ENCODE measurements at regions not wholly inside any gene's neighbourhood (a gene's known extent, or its start where the extent isn't known, plus 50 kb on each side); places are given as distances from the start of the nearest gene placed in this dataset.
"Not testable (repeated sequence)": the region's sequence is repeated elsewhere in the genome, so short reads cannot be mapped to it uniquely, and the experiment has no call there.

GRCh38 chr12:34228046-34228445 is 205.8 kb downstream of the ALG10 start:
- DNase-seq: not testable (repeated sequence)

GRCh38 chr12:34229033-34229432 is 206.7 kb downstream of the ALG10 start:
- not testable (repeated sequence) for DNase-seq

GRCh38 chr12:34233618-34234017 is 211.3 kb downstream of the ALG10 start:
- DNase-seq: no peak

GRCh38 chr12:34236073-34236472 is 213.8 kb downstream of the ALG10 start:
- DNase-seq: no peak

GRCh38 chr12:34244608-34245007 is 222.3 kb downstream of the ALG10 start:
- no peak for DNase-seq

- no peak for DNase-seq
These were observed 227.0 kb downstream of the ALG10 start for GRCh38 chr12:34249271-34249670.

DNA sequence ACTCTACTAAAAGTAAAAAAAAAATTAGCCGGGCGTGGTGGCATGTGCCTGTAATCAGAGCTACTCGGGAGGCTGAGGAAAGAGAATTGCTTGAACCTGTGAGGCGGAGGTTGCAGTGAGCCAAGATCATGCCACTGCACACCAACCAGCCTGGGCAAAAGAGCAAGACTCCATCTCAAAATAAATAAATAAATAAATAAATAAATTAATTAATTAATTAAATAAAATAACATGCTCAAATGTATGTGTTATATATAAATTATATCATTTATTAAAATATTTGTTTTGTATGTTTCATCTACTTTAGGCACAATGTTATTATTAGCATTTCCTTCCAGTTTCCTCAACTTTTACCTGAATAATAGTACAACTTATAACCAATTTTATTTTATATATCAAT is 229.6 kb downstream of the ALG10 start:
- not testable (repeated sequence) for DNase-seq

GRCh38 chr12:34253674-34254073 is 231.4 kb downstream of the ALG10 start:
- no peak for DNase-seq

GRCh38 chr12:34257093-34257492 is 234.8 kb downstream of the ALG10 start:
- DNase-seq: no peak

GRCh38 chr12:34262140-34262539 is 239.8 kb downstream of the ALG10 start:
- DNase-seq: not testable (repeated sequence)

DNA sequence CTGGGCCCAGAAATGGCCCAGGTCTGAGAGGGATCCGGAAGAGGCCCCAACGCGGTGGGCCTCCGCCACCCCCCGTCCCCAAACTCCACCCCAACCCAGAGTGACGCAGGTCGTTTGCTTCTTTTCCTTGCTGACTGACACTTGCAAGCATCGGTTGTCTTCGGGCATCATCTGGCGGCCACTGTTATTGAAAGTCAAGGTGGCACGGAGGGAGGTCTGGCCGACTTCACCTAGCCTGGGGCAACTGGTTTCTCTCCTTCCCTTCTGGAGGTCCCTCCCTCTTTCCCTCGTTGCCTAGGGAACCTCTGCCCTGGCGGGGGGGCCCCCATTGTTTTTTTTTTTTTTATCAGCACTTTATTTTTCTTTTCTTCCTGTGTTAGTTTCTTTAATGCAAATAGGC is 241.8 kb downstream of the ALG10 start:
- DNase-seq: no peak

GRCh38 chr12:34273703-34274102 is 251.4 kb downstream of the ALG10 start:
- DNase-seq: not testable (repeated sequence)

DNA sequence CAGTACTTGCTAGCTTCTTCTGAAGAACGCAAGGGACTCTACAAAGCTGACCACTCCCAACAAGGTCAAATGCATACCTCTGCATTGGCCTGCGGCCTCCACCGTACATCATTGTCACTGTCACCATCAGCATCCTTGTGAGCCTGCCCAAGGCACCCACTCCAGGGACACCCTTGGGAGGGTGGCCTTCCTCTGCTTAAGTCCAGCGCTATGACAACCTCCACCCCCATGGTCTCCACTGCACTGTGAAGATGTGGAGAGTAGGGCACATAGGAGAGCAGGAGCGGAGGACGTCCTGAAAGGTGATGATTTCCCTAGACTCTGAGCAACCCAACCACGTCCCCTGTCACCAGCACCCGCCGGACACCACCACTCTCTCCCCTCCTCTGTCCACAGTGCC is 252.8 kb downstream of the ALG10 start:
- no peak for DNase-seq

- no peak for DNase-seq
These were observed 264.2 kb downstream of the ALG10 start for GRCh38 chr12:34286483-34286882.

GRCh38 chr12:34286934-34287333 is 264.6 kb downstream of the ALG10 start:
- no peak for DNase-seq

DNA sequence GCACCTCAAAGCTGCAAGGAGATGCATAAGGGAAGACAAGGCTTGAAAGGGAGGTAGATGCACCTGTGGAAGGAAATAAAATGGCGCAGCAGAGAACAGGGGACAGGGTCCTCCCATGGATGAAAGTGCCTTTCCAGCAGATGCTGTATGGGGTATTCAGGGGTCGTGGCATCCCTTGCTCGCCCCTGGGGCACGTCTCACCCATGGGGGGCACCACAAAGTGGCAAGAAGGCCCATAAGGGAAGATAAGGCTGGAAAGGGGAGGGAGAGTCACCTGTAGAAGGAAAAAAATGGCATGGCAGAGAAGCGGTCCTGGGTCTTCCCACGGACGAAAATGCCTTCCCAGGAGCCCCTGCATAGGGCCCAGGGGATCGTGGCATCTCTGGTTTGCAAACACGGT is 265.1 kb downstream of the ALG10 start:
- no peak for DNase-seq

DNA sequence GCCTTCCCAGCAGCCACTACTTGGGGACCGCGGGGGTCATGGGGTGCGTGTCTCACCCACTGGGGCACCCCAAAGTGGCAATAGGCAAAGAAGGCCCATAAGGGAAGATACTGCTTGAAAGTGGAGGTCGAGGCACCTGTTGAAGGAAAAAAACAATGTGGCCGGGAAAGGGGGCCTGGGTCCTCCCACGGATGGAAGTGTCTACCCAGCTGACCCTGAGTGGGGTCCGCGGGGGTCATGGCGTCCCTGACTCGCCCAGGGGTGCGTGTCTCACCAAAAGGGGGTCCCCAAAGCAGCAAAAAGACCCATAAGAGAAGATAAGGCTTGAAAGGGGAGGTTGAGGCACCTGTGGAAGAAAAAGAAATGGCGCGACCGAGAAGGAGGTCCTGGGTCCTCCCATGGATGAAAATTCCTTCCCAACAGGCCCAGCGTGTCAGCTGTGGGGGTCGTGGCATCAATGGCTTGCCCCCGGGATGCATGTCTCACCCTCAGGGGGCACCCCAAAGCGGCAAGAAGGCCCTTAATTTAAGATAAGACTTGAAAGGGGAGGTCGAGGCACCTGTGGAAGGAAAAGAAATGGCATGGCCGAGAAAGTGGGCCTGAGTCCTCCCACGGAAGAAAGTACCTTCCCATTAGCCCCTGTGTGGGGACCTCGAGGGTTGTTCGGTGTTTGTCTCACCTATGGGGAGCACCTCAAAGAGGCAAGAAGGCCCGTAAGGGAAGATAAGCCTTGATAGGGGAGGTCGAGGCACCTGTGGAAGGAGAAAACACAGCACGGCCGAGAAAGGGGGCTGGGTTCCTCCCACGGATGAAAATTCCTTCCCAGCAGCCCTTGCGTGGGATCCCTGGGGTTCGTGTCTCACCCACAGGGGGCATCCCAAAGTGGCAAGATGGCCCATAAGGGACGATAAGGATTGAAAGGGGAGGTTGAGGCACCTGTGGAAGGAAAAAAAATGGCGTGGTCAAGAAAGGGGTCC is 266.0 kb downstream of the ALG10 start:
- DNase-seq: no peak

GRCh38 chr12:34288963-34289345 is 266.7 kb downstream of the ALG10 start:
- no peak for DNase-seq

GRCh38 chr12:34289431-34290380 is 267.4 kb downstream of the ALG10 start:
- no peak for DNase-seq

DNA sequence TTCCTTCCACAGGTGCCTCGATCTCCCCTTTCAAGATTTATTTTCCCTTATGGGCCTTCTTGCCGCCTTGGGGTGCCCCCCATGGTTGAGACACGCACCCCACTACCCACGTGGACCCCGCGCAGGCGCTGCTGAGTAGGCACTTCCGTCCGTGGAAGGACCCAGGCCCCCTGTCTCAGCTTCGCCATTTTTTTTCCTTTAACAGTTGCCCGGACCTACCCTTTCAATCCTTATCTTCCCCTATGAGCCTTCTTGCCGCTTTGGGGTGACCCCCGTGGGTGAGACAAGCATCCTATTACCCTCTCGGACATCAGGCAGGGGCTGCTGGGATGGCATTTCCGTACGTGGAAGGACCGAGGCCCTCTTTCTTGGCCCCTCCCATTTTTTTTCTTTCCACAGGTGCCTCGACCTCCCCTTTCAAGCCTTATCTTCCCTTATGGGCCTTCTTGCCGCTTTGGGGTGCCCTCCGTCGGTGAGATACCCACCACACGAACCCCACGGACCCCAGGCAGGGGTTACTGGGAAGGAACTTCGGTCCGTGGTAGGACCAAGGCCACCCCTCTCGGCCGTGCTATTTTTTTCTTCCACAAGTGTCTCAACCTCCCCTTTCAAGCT is 268.2 kb downstream of the ALG10 start:
- DNase-seq: no peak

DNA sequence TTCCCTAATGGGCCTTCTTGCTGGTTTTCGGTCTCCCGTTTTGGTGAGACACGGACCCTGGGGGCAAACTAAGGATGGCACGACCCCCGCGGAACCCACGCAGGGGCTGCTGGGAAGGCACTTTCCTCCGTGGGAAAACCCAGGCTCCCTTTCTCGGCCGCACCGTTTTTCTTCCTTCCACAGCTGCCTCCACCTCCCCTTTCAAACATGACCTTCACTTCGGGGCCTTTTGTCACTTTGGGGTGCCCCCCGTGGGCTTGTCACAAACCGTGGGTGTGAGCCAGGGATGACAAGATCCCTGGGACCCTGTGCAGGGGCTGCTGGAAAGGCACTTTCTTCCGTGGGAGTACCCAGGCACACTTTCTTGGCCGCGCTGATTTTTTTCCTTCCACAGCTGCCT is 268.7 kb downstream of the ALG10 start:
- no peak for DNase-seq

- no peak for DNase-seq
These were observed 269.2 kb downstream of the ALG10 start for GRCh38 chr12:34291426-34291901.
